ENCODE measurements at regions not wholly inside any gene's neighbourhood (a gene's known extent, or its start where the extent isn't known, plus 50 kb on each side); places are given as distances from the start of the nearest gene placed in this dataset.

- TF ChIP-seq ZNF383 (CRISPR knock-in tag; IDR thresholded peaks at IDR 0.05; ENCODE audit: borderline replicate concordance) (no peak), HMGXB4 (CRISPR knock-in tag; IDR thresholded peaks at IDR 0.05; ENCODE audit: borderline replicate concordance in 1 of 2, low read depth in 1 of 2) (peak; percentile 30 to 64), ZNF20 (CRISPR knock-in tag; IDR thresholded peaks at IDR 0.05) (no peak), KLF9 (CRISPR knock-in tag; IDR thresholded peaks at IDR 0.05; ENCODE audit: low read depth) (no peak), MTERF4 (CRISPR knock-in tag; IDR thresholded peaks at IDR 0.05) (no peak), GLI4 (CRISPR knock-in tag; IDR thresholded peaks at IDR 0.05; ENCODE audit: borderline replicate concordance) (peak; percentile 66; the same call in 1 of the 2 replicates), ZNF543 (CRISPR knock-in tag; IDR thresholded peaks at IDR 0.05) (0 out of 2 replicates have a peak, but pooled peaks have one; percentile 41), SMAD3 (CRISPR knock-in tag; IDR thresholded peaks at IDR 0.05) (no peak), NFYC (CRISPR knock-in tag; IDR thresholded peaks at IDR 0.05) (no peak), ZMAT5 (CRISPR knock-in tag; IDR thresholded peaks at IDR 0.05; ENCODE audit: borderline replicate concordance, low read depth) (no peak), ZBTB3 (CRISPR knock-in tag; IDR thresholded peaks at IDR 0.05; ENCODE audit: borderline replicate concordance, low read depth) (no peak), PAXIP1 (CRISPR knock-in tag; conservative IDR thresholded peaks at IDR 0.05) (no peak), ATF4 (CRISPR knock-in tag; IDR thresholded peaks at IDR 0.05) (peak in 1 of 2 experiments; percentile 47; a peak in 2 of 4 replicates), ZBTB33 (CRISPR knock-in tag; IDR thresholded peaks at IDR 0.05) (no peak), ZNF672 (CRISPR knock-in tag; IDR thresholded peaks at IDR 0.05) (peak; percentile 11; the same call in 1 of the 2 replicates), E2F5 (CRISPR knock-in tag; conservative IDR thresholded peaks at IDR 0.05) (no peak), IRX3 (CRISPR knock-in tag; IDR thresholded peaks at IDR 0.05; ENCODE audit: borderline replicate concordance, low read depth) (no peak), ZNF562 (CRISPR knock-in tag; IDR thresholded peaks at IDR 0.05; ENCODE audit: borderline replicate concordance) (no peak)
Observed at GRCh38 chr6:27806981-27807440, 105.2 kb downstream of the OR2B2 start (continued).

All from HepG2 (cell line).